Calu3 (cell line): ENCODE measurements at regions not wholly inside any gene's neighbourhood (a gene's known extent, or its start where the extent isn't known, plus 50 kb on each side); places are given as distances from the start of the nearest gene placed in this dataset.

Experiments used
- BruUV-seq: library from RNA; stranded (reverse); fragments of 400-500 nt; replicated peaks from 2 replicates; lab custom pipeline; 2021; lab: Mats Ljungman, UMichigan
- CTCF ChIA-PET: fragments of 300-600 bp; sonication (Branson Sonifier 250); formaldehyde crosslinking; loops from one replicate; lab custom pipeline; 2022; ENCODE audit warnings: antibody characterized with exemption; lab: Charles Lee
- DNase-seq: peaks from one replicate; pipeline ENCODE4 v3.0.0; 2022
- H3K27ac Mint-ChIP-seq: one replicate; pipeline ENCODE4 v1.8.0; 2022; ENCODE audit warnings: mixed read lengths; ENCODE audit not compliant: unreplicated experiment
- H3K27me3 Mint-ChIP-seq: one replicate; pipeline ENCODE4 v1.8.0; 2022; ENCODE audit warnings: mixed read lengths; ENCODE audit not compliant: unreplicated experiment
- H3K36me3 Mint-ChIP-seq: one replicate; pipeline ENCODE4 v1.8.0; 2022; ENCODE audit warnings: mild to moderate bottlenecking, moderate library complexity, mixed read lengths; ENCODE audit not compliant: insufficient read depth, unreplicated experiment
- H3K4me1 Mint-ChIP-seq: one replicate; pipeline ENCODE4 v1.8.0; 2022; ENCODE audit warnings: mild to moderate bottlenecking, low read depth, mixed read lengths; ENCODE audit not compliant: unreplicated experiment
- H3K4me3 Mint-ChIP-seq: one replicate; pipeline ENCODE4 v1.8.0; 2022; ENCODE audit warnings: mild to moderate bottlenecking, low read depth, moderate library complexity, mixed read lengths; ENCODE audit not compliant: unreplicated experiment
- H3K9me3 Mint-ChIP-seq: one replicate; pipeline ENCODE4 v1.8.0; 2022; ENCODE audit warnings: low read depth, mixed read lengths; ENCODE audit not compliant: unreplicated experiment
- CTCF ChIP-seq: fragments of 200-600 bp; IDR thresholded peaks from one replicate; pipeline ENCODE4 v1.8.0; 2022; ENCODE audit warnings: antibody characterized with exemption; ENCODE audit not compliant: unreplicated experiment
- intact Hi-C: fragments of 100-400 bp; cut with micrococcal nuclease; formaldehyde crosslinking; loops from one replicate; pipeline ENCODE4 v1.10.0; 2022; ENCODE audit not compliant: unreplicated experiment

- Mint-ChIP-seq H3K4me1 (no peaks in the 10 kb centered on the region), H3K27ac (no peak overlapping the region), H3K9me3 (peaks cover 5% of the 10 kb centered on the region), H3K27me3 (no peaks in the 10 kb centered on the region), H3K4me3 (no peak overlapping the region), H3K36me3 (no peaks in the 10 kb centered on the region)
- CTCF ChIA-PET: no interaction called here
- no peak for TF ChIP-seq CTCF
- intact Hi-C loops: no loop called here
- no TSS peak for BruUV-seq
- DNase-seq: no peak
Measured at GRCh38 chr10:105963334-105963884, 1201.1 kb downstream of the SORCS1 start.

- intact Hi-C loops: no loop called here
- Mint-ChIP-seq H3K4me1 (no peaks in the 10 kb centered on the region), H3K9me3 (peaks cover 7% of the 10 kb centered on the region), H3K27me3 (no peaks in the 10 kb centered on the region), H3K27ac (no peak overlapping the region), H3K36me3 (no peaks in the 10 kb centered on the region), H3K4me3 (no peak overlapping the region)
- CTCF ChIA-PET: no interaction called here
- no peak for DNase-seq
- TF ChIP-seq CTCF: no peak
- no TSS peak for BruUV-seq
Measured at GRCh38 chr10:105956550-105956949, 1208.0 kb downstream of the SORCS1 start.

- DNase-seq: no peak
- H3K27me3 Mint-ChIP-seq: no peaks in the 10 kb centered on the region
- BruUV-seq: no TSS peak
- H3K9me3 Mint-ChIP-seq: peaks cover 2% of the 10 kb centered on the region
- no peak overlapping the region for H3K27ac Mint-ChIP-seq
- TF ChIP-seq CTCF: no peak
- CTCF ChIA-PET: no interaction called here
- intact Hi-C loops: loop anchor here (2.0 kb wide), 1 partner anchor 221 kb away; no protein-coding TSS in a partner anchor
- H3K4me1 Mint-ChIP-seq: no peaks in the 10 kb centered on the region
- H3K36me3 Mint-ChIP-seq: no peaks in the 10 kb centered on the region
- no peak overlapping the region for H3K4me3 Mint-ChIP-seq
Measured at GRCh38 chr10:105953861-105954260, 1210.6 kb downstream of the SORCS1 start.

GRCh38 chr10:105953056-105953455 is 1211.5 kb downstream of the SORCS1 start:
- Mint-ChIP-seq H3K4me1 (no peaks in the 10 kb centered on the region), H3K9me3 (peaks cover 2% of the 10 kb centered on the region), H3K27me3 (no peaks in the 10 kb centered on the region), H3K4me3 (no peak overlapping the region), H3K36me3 (no peaks in the 10 kb centered on the region), H3K27ac (no peak overlapping the region)
- no TSS peak for BruUV-seq
- CTCF ChIA-PET: no interaction called here
- intact Hi-C loops: loop anchor here (2.0 kb wide), 1 partner anchor 222 kb away; no protein-coding TSS in a partner anchor
- TF ChIP-seq CTCF: no peak
- DNase-seq: no peak
